ENCODE measurements at regions not wholly inside any gene's neighbourhood (a gene's known extent, or its start where the extent isn't known, plus 50 kb on each side); places are given as distances from the start of the nearest gene placed in this dataset.

GRCh38 chr15:96409215-96410138 is 79.0 kb downstream of the NR2F2 start:
- TF ChIP-seq RARB (CRISPR knock-in tag; IDR thresholded peaks at IDR 0.05) (no peak), ISL1 (CRISPR knock-in tag; IDR thresholded peaks at IDR 0.05) (no peak)

All from SK-N-SH treated with all-trans-retinoic acid at 6 μM for 48 hours (cell line).